Heart right ventricle (tissue), 16 donors: ENCODE measurements at regions not wholly inside any gene's neighbourhood (a gene's known extent, or its start where the extent isn't known, plus 50 kb on each side); places are given as distances from the start of the nearest gene placed in this dataset.

Experiments used
- ATAC-seq, 8 donors: fragments of 200-7000 bp; cut with Tn5 transposase; one replicate each; pipeline ENCODE4 v1.9.1; 2020; ENCODE audit warnings: mild to moderate bottlenecking in 8 of 8, moderate library complexity in 8 of 8, moderate number of reproducible peaks in 1 of 8
- DNase-seq, 2 donors: peaks; one replicate each; pipeline ENCODE4 v3.0.0-alpha.2; 2020
- H3K27ac ChIP-seq, 10 donors: fragments of 200-600 bp; sonication (generic) in 2 of 10; one replicate each; pipeline versions ENCODE4 v1.5.0 to v1.8.0; 2020 to 2022; ENCODE audit warnings: mild to moderate bottlenecking in 3 of 10
- H3K27me3 ChIP-seq, 7 donors: fragments of 200-600 bp; one replicate each; pipeline ENCODE4 v1.8.0; 2021 to 2022; ENCODE audit warnings: mild to moderate bottlenecking in 2 of 7
- H3K36me3 ChIP-seq, 9 donors: fragments of 200-600 bp; sonication (generic) in 1 of 9; one replicate each; pipeline versions ENCODE4 v1.5.0 to v1.8.0; 2020 to 2022; ENCODE audit warnings: mild to moderate bottlenecking in 2 of 9
- H3K4me1 ChIP-seq, 9 donors: fragments of 200-600 bp; sonication (generic) in 1 of 9; one replicate each; pipeline versions ENCODE4 v1.5.0 to v1.8.0; 2020 to 2022; ENCODE audit warnings: mild to moderate bottlenecking in 4 of 9
- H3K4me3 ChIP-seq, 10 donors: fragments of 200-600 bp; sonication (generic) in 2 of 10; one replicate each; pipeline versions ENCODE4 v1.5.0 to v1.8.0; 2020 to 2022; ENCODE audit warnings: mild to moderate bottlenecking in 7 of 10, moderate library complexity in 2 of 10
- H3K9me3 ChIP-seq, 11 donors: fragments of 200-600 bp in 10 of 11; sonication (generic) in 2 of 11; one replicate each; pipeline versions ENCODE4 v1.5.0 to v1.8.0; 2013 to 2022; ENCODE audit warnings: mild to moderate bottlenecking in 2 of 11, control low read depth in 1 of 11, moderate library complexity in 1 of 11
- WGBS, 2 donors: extraction: QIAGEN DNeasy Blood & Tissue Kit; methylation state at CpG; one replicate each; pipeline ENCODE4 v1.1.7; 2013; ENCODE audit warnings: inconsistent platforms in 1 of 2; 5-methylcytosine and 5-hydroxymethylcytosine counted together
- intact Hi-C, 10 donors: fragments of 100-400 bp; cut with DNase I; formaldehyde crosslinking; loops; one replicate each; pipeline versions ENCODE4 v1.11.1 to v1.14.2; 2022
- TF ChIP-seq, protein P1 (sequence below), 9 donors: fragments of 200-600 bp; sonication (generic) in 2 of 9; IDR thresholded peaks; one replicate each; pipeline versions ENCODE4 v1.5.0 to v1.8.0; 2021 to 2022; ENCODE audit warnings: antibody characterized with exemption in 9 of 9, mild to moderate bottlenecking in 5 of 9, moderate library complexity in 1 of 9
- donor health status: Arrhythmogenic right ventricular cardiomyopathy.
- donor health status: ischemic (EF 13 %, LVEDD 7.1; RV severe dilation, severe dysfunction).
- donor health status: healthy with polysubstance abuse.
- donor health status: DM: no; HTN: yes; CAD: no.
- donor health status: DM: no; HTN: no; CAD: no.
- donor health status: ischemic (EF 25% LVEDD 6.9; RV normal size, moderate dysfunction).
- donor health status: ischemic (EF 25% LVEDD 5.7; RV mildly dilated, moderate dysfunction).
- donor health status: healthy.
- donor health status: DM: yes; HTN: yes; CAD: no.
- donor health status: Ischemic cardiomyopathy.
- donor health status: ischemic (EF 35%, LVEDD 5.7; RV mildly dilated, moderate dysfunction).
- donor health status: nonischemic (EF 11% LVEDD 7.7; RV severe dilation, severe dysfunction).
- donor health status: DM: yes; HTN: yes; CAD: no.
- donor health status: PGD.
- donor health status: ischemic (EF 29% LVEDD 5.4; RV normal size, mild dysfunction).
- donor health status: nonischemic (EF 23%, LVEDD 6.1; RV moderate dilation, normal function).

DNA sequence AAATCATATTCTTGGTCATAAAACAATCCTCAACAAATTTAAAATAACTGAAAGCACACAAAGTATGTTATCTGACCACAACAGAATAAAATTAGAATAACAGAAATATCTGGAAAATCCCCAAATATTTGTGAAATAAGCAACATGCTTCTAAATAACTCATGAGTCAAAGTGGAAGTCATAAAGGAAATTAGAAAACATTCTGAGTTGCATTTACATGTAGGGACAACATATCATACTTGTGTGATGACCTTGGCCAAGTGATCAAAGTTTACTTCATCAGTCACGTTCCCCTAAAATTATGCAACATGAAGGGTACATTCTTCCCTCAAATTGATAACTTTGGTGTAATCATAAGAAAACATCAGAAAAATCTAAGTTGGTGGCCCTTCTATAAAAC, 64.7 kb downstream of the CSF2 start:
- ATAC-seq (no peak), DNase-seq (no peak)
- Histone ChIP-seq H3K4me3 (no peak overlapping the region), H3K27ac (no peak overlapping the region), H3K36me3 (no peaks in the 10 kb centered on the region), H3K4me1 (no peaks in the 10 kb centered on the region), H3K27me3 (peaks cover 0 to 3% (median 0%) of the 10 kb centered on the region in 7 donors), H3K9me3 (peaks cover 0 to 33% (median 11%) of the 10 kb centered on the region in 11 donors)
- WGBS, 2 donors = 47 to 64% methylated on average over 1 of the region's 1 CpG
- intact Hi-C loops = loop anchor here in 3 of 10 donors (10.0 kb wide), 1 partner anchor 73 kb away; the partner anchor contains the start of gene IL3 (in 3 of the 3)
- TF ChIP-seq, protein P1, sequence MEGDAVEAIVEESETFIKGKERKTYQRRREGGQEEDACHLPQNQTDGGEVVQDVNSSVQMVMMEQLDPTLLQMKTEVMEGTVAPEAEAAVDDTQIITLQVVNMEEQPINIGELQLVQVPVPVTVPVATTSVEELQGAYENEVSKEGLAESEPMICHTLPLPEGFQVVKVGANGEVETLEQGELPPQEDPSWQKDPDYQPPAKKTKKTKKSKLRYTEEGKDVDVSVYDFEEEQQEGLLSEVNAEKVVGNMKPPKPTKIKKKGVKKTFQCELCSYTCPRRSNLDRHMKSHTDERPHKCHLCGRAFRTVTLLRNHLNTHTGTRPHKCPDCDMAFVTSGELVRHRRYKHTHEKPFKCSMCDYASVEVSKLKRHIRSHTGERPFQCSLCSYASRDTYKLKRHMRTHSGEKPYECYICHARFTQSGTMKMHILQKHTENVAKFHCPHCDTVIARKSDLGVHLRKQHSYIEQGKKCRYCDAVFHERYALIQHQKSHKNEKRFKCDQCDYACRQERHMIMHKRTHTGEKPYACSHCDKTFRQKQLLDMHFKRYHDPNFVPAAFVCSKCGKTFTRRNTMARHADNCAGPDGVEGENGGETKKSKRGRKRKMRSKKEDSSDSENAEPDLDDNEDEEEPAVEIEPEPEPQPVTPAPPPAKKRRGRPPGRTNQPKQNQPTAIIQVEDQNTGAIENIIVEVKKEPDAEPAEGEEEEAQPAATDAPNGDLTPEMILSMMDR (IDR thresholded peaks at IDR 0.05) = no peak
